ENCODE measurements at regions not wholly inside any gene's neighbourhood (a gene's known extent, or its start where the extent isn't known, plus 50 kb on each side); places are given as distances from the start of the nearest gene placed in this dataset.

DNA sequence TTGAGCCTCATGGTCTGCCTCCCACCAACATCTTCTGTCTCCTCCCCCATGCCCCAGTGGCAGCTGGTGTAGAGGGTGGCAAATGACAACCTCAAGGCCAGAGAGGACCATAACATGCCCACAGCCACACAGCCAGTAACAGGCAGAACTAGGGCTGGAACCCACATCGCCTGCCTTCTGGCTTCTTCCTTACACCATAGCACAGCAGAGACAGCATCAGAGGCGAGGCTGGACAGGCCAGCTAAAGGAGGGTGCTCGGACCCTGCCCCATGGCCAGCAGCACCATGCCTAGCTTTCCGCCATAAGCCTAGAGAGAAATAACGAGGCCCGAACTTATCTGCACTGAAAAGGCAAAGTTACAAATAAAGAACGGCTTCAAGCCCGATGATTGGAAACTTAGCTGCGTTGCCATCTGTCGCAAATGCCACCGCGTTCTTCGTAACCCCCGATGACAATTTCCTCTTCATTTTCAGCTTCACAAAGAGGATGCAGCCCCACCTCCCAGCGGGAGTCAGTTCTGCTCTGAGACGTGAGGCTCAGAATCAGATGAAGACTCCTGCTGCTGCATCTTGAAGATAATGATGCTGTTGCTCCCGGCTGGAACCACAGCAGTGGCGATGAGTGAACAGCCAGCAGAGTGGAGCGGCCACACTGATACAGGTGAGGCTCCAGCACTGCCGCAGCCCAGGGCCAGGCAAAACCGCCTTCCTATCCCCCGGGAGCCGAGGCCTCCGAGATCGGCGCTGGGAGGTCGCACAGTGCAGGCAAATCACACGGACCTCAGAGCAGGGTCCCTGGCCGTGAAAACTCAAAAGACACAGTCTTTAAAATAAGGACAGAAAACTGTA lies 73.8 kb upstream of the RTL6 start:
- TF ChIP-seq KDM1A (IDR thresholded peaks at IDR 0.05; ENCODE audit: borderline replicate concordance) (no peak), ATF7 (IDR thresholded peaks at IDR 0.05; ENCODE audit: low read depth) (no peak), CHD2 (IDR thresholded peaks at IDR 0.05; ENCODE audit: borderline replicate concordance, low read depth, low read length) (no peak), MXI1 (IDR thresholded peaks at IDR 0.05; ENCODE audit: low read depth, low read length) (no peak), STAT1 (conservative IDR thresholded peaks at IDR 0.05) (no peak), CHD1 (IDR thresholded peaks at IDR 0.05; ENCODE audit: low read depth, low read length) (no peak), MTA2 (IDR thresholded peaks at IDR 0.05; ENCODE audit: low read depth) (no peak), NBN (IDR thresholded peaks at IDR 0.05) (no peak), TCF3 (IDR thresholded peaks at IDR 0.05; ENCODE audit: borderline replicate concordance, insufficient read depth, low read depth, low read length) (no peak), NFYA (IDR thresholded peaks at IDR 0.05; ENCODE audit: borderline replicate concordance, low read depth, low read length) (no peak), ZBTB11 (CRISPR knock-in tag; IDR thresholded peaks at IDR 0.05) (no peak), NFIC (IDR thresholded peaks at IDR 0.05; ENCODE audit: low read depth, low read length) (no peak), RBBP5 (conservative IDR thresholded peaks at IDR 0.05) (no peak)
- DNase-seq (ENCODE audit: low read depth, low spot score), result no peak
- FAIRE-seq, result no peak

More for the DNA sequence above, 73.8 kb upstream of the RTL6 start:
- no peak overlapping the region for H3K4me3 ChIP-seq
- BruUV-seq (replicated peaks), result no TSS peak
- ChIA-PET CTCF (interaction anchor here (0.7 kb wide), 1 partner anchor 55 kb away, joined by 3 read pairs; no protein-coding TSS in a partner anchor), RAD21 (ENCODE audit: unreplicated experiment) (no interaction called here), POLR2A (no interaction called here), SMC1A (ENCODE audit: uncharacterized antibody, unreplicated experiment) (no interaction called here)
- 52% methylated on average over 28 of the region's 29 CpGs for WGBS (ENCODE audit: insufficient coverage, insufficient replicate concordance, low lambda C conversion rate, missing lambda C conversion rate)
- peaks cover 0 to 5% of the 10 kb centered on the region in 2 experiments; a peak in 2 of 4 replicates for H3K27me3 ChIP-seq (replicated peaks in 1 of 2; ENCODE audit: control insufficient read depth in 2 of 2, insufficient read depth in 2 of 2, low read length in 1 of 2)
- no peaks in the 10 kb centered on the region for H3K4me1 ChIP-seq (ENCODE audit: control insufficient read depth, insufficient read depth, low read length)
- ATAC-seq, result no peak
- no peak overlapping the region for H3K27ac ChIP-seq (ENCODE audit: control insufficient read depth, insufficient read depth)
- H4K20me1 ChIP-seq (ENCODE audit: control insufficient read depth, insufficient read depth), result no peaks in the 10 kb centered on the region
- in situ Hi-C loops (cut with MboI) (no loop called here), intact Hi-C loops (cut with micrococcal nuclease; ENCODE audit: unreplicated experiment) (no loop called here)
- H3K9me3 ChIP-seq (replicated peaks; ENCODE audit: control insufficient read depth, insufficient read depth, low read length), result no peaks in the 10 kb centered on the region
- H3K79me2 ChIP-seq (ENCODE audit: control insufficient read depth, insufficient read depth, low read length), result no peaks in the 10 kb centered on the region
- no peaks in the 10 kb centered on the region for H3K36me3 ChIP-seq (ENCODE audit: control insufficient read depth in 2 of 2, insufficient read depth in 2 of 2, low read length in 1 of 2)
- H3K4me2 ChIP-seq (ENCODE audit: control insufficient read depth, insufficient read depth), result no peak overlapping the region
- no peak overlapping the region for H3K9ac ChIP-seq (ENCODE audit: control insufficient read depth, insufficient read depth, low read length)
- no peak overlapping the region for H2AFZ ChIP-seq (ENCODE audit: control insufficient read depth, low read depth, low read length)
